ENCODE measurements at regions not wholly inside any gene's neighbourhood (a gene's known extent, or its start where the extent isn't known, plus 50 kb on each side); places are given as distances from the start of the nearest gene placed in this dataset.
"Not testable (repeated sequence)": the region's sequence is repeated elsewhere in the genome, so short reads cannot be mapped to it uniquely, and the experiment has no call there.

GRCh38 chr13:52929846-52930245, 81.4 kb upstream of the PCDH8 start:
- DNase-seq (ENCODE audit: low spot score), result no peak

- DNase-seq (ENCODE audit: low spot score), result no peak
Observed at GRCh38 chr13:52926971-52927370, 78.5 kb upstream of the PCDH8 start.

- DNase-seq (ENCODE audit: low spot score), result peak; percentile 69
Observed at GRCh38 chr13:52925775-52926285, 77.4 kb upstream of the PCDH8 start.

- DNase-seq (ENCODE audit: low spot score), result no peak
Observed at GRCh38 chr13:52925251-52925650, 76.8 kb upstream of the PCDH8 start.

- DNase-seq (ENCODE audit: low spot score), result no peak
Observed at GRCh38 chr13:52924289-52925148, 76.1 kb upstream of the PCDH8 start.

GRCh38 chr13:52922961-52923360, 74.5 kb upstream of the PCDH8 start:
- no peak for DNase-seq (ENCODE audit: low spot score)

- no peak for DNase-seq (ENCODE audit: low spot score)
Observed at GRCh38 chr13:52921194-52921593, 72.8 kb upstream of the PCDH8 start.

GRCh38 chr13:52916486-52916990, 68.1 kb upstream of the PCDH8 start:
- DNase-seq (ENCODE audit: low spot score), result no peak

- DNase-seq (ENCODE audit: low spot score), result no peak
Observed at GRCh38 chr13:52911340-52911739, 62.9 kb upstream of the PCDH8 start.

- not testable (repeated sequence) for DNase-seq (ENCODE audit: low spot score)
Observed at GRCh38 chr13:52910318-52910717, 61.9 kb upstream of the PCDH8 start.

- no peak for DNase-seq (ENCODE audit: low spot score)
Observed at GRCh38 chr13:52906122-52906903, 57.9 kb upstream of the PCDH8 start.

GRCh38 chr13:52905701-52906100, 57.3 kb upstream of the PCDH8 start:
- DNase-seq (ENCODE audit: low spot score), result no peak

GRCh38 chr13:52903320-52903719, 54.9 kb upstream of the PCDH8 start:
- no peak for DNase-seq (ENCODE audit: low spot score)

GRCh38 chr13:52899206-52899605, 50.8 kb upstream of the PCDH8 start:
- DNase-seq (ENCODE audit: low spot score), result no peak
